ENCODE measurements at regions not wholly inside any gene's neighbourhood (a gene's known extent, or its start where the extent isn't known, plus 50 kb on each side); places are given as distances from the start of the nearest gene placed in this dataset.

- no peak overlapping the region for H3K27ac ChIP-seq
- TF ChIP-seq, protein P1, sequence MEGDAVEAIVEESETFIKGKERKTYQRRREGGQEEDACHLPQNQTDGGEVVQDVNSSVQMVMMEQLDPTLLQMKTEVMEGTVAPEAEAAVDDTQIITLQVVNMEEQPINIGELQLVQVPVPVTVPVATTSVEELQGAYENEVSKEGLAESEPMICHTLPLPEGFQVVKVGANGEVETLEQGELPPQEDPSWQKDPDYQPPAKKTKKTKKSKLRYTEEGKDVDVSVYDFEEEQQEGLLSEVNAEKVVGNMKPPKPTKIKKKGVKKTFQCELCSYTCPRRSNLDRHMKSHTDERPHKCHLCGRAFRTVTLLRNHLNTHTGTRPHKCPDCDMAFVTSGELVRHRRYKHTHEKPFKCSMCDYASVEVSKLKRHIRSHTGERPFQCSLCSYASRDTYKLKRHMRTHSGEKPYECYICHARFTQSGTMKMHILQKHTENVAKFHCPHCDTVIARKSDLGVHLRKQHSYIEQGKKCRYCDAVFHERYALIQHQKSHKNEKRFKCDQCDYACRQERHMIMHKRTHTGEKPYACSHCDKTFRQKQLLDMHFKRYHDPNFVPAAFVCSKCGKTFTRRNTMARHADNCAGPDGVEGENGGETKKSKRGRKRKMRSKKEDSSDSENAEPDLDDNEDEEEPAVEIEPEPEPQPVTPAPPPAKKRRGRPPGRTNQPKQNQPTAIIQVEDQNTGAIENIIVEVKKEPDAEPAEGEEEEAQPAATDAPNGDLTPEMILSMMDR (conservative IDR thresholded peaks at IDR 0.05), result no peak
- TF ChIP-seq ZFX (IDR thresholded peaks at IDR 0.05), result no peak
Measured at GRCh38 chr6:6973721-6974120, 134.0 kb upstream of the RREB1 start.

GRCh38 chr6:6975459-6976111 lies 132.2 kb upstream of the RREB1 start:
- H3K27ac ChIP-seq, result no peak overlapping the region
- TF ChIP-seq, protein P1 (conservative IDR thresholded peaks at IDR 0.05), result no peak
- no peak for TF ChIP-seq ZFX (IDR thresholded peaks at IDR 0.05)

DNA sequence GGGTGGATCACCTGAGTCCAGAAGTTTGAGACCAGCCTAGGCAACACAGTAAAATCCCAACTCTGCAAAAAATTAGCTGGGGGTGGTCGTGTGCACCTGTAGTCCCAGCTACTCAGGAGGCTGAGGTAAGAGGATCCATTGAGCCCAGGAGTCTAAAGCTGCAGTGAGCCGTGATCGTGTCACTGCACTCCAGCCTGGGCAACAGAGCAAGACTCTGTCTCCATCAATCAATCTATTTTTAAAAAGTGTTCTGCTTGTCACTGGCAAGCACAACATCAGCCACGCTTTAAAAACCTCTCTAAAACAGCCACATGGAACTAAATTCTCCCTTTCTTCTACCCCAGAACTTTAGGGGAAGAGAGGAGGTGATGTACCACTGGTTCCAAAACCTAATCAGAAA lies 131.6 kb upstream of the RREB1 start:
- no peak for TF ChIP-seq ZFX (IDR thresholded peaks at IDR 0.05)
- TF ChIP-seq, protein P1 (conservative IDR thresholded peaks at IDR 0.05), result no peak
- H3K27ac ChIP-seq, result no peak overlapping the region

DNA sequence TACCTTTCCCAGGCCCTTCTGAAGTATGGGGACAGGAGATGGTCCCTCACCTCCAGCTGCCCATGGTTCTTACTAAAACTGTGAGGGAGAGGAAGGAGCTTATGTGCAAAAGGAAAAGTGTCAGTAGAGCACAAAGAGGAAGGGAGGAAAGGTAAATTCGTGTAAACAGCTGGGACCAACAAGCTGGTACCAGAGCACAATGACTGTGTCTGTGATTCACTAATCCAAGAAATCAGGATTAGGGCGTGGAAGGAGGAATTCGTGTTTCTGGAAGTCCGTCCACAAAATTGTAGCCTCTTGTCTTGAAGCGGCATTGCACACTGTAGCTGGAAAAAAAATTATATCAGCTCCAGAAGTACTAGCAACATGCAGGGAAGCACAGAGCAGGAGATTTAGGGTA lies 129.0 kb upstream of the RREB1 start:
- no peak overlapping the region for H3K27ac ChIP-seq
- no peak for TF ChIP-seq ZFX (IDR thresholded peaks at IDR 0.05)
- TF ChIP-seq, protein P1 (conservative IDR thresholded peaks at IDR 0.05), result no peak

DNA sequence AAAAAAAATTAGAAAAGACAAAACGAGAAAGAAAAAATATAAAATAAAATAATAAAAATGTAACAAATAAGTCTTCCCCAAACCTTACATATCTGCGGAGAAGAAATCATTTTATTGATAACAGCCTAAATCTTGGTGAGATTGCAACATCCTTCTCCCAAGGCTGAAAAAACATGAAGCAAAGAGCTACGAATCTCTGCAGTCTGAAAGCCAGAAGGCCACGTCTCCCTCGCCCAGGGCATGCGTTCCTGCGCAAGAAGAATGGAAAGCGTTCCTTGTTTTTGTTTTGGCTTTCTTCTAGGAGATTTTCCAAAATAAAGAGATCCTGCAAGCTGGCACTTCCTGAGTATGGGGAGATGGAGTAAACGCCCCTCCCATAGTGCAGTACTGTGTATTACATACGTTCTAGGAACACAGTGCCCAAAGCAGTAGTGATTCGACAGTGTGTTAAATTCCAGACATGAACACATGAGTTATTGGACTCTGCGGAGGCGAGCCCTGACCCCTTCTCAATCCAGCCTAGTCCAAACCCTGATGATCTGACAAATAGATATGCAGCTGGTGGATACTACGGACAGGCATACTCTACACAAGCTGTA lies 126.7 kb upstream of the RREB1 start:
- TF ChIP-seq, protein P1 (conservative IDR thresholded peaks at IDR 0.05), result no peak
- no peak for TF ChIP-seq ZFX (IDR thresholded peaks at IDR 0.05)
- no peak overlapping the region for H3K27ac ChIP-seq

- TF ChIP-seq, protein P1 (conservative IDR thresholded peaks at IDR 0.05), result no peak
- TF ChIP-seq ZFX (IDR thresholded peaks at IDR 0.05), result no peak
- no peak overlapping the region for H3K27ac ChIP-seq
Measured at GRCh38 chr6:6981681-6982322, 126.0 kb upstream of the RREB1 start.

GRCh38 chr6:6982663-6983062 lies 125.1 kb upstream of the RREB1 start:
- TF ChIP-seq, protein P1 (conservative IDR thresholded peaks at IDR 0.05), result no peak
- no peak for TF ChIP-seq ZFX (IDR thresholded peaks at IDR 0.05)
- H3K27ac ChIP-seq, result no peak overlapping the region
